ENCODE measurements at regions not wholly inside any gene's neighbourhood (a gene's known extent, or its start where the extent isn't known, plus 50 kb on each side); places are given as distances from the start of the nearest gene placed in this dataset.

- no peaks in the 10 kb centered on the region for H3K36me3 ChIP-seq
- no peak overlapping the region for H3K27ac ChIP-seq
- no peaks in the 10 kb centered on the region for H3K9me3 ChIP-seq
- no peaks in the 10 kb centered on the region for H3K4me1 ChIP-seq
- TF ChIP-seq POLR2AphosphoS5 (IDR thresholded peaks at IDR 0.05) (no peak), POLR2A (IDR thresholded peaks at IDR 0.05) (no peak), CTCF (IDR thresholded peaks at IDR 0.05) (no peak)
- no peak for DNase-seq (ENCODE audit: low spot score in 2 of 2)
- intact Hi-C loops (cut with DNase I; ENCODE audit: low total_unique reads) = no loop called here
- no peaks in the 10 kb centered on the region for H3K27me3 ChIP-seq
- H3K4me3 ChIP-seq = no peak overlapping the region
These were observed 197.0 kb upstream of the DMAC1 start for GRCh38 chr9:7996558-7996957.

GRCh38 chr9:7988644-7989280 lies 189.2 kb upstream of the DMAC1 start:
- intact Hi-C loops (cut with DNase I; ENCODE audit: low total_unique reads) = no loop called here
- Histone ChIP-seq H3K27ac (no peak overlapping the region), H3K4me3 (no peak overlapping the region), H3K4me1 (no peaks in the 10 kb centered on the region), H3K9me3 (no peaks in the 10 kb centered on the region), H3K27me3 (no peaks in the 10 kb centered on the region), H3K36me3 (no peaks in the 10 kb centered on the region)
- TF ChIP-seq POLR2A (IDR thresholded peaks at IDR 0.05) (no peak), CTCF (IDR thresholded peaks at IDR 0.05) (no peak), POLR2AphosphoS5 (IDR thresholded peaks at IDR 0.05) (no peak)
- no peak for DNase-seq (ENCODE audit: low spot score in 2 of 2)

GRCh38 chr9:7984692-7985091 lies 185.1 kb upstream of the DMAC1 start:
- intact Hi-C loops (cut with DNase I; ENCODE audit: low total_unique reads) = no loop called here

GRCh38 chr9:7984203-7984602 lies 184.6 kb upstream of the DMAC1 start:
- DNase-seq (ENCODE audit: low spot score in 2 of 2) = no peak
- TF ChIP-seq CTCF (IDR thresholded peaks at IDR 0.05) = no peak
- TF ChIP-seq POLR2A (IDR thresholded peaks at IDR 0.05) = no peak
- no peak for TF ChIP-seq POLR2AphosphoS5 (IDR thresholded peaks at IDR 0.05)
- no peak overlapping the region for H3K4me3 ChIP-seq
- H3K27ac ChIP-seq = no peak overlapping the region
- no peaks in the 10 kb centered on the region for H3K9me3 ChIP-seq
- no peaks in the 10 kb centered on the region for H3K27me3 ChIP-seq
- intact Hi-C loops (cut with DNase I; ENCODE audit: low total_unique reads) = no loop called here
- H3K4me1 ChIP-seq = no peaks in the 10 kb centered on the region
- H3K36me3 ChIP-seq = no peaks in the 10 kb centered on the region

More at GRCh38 chr9:7984692-7985091, 185.1 kb upstream of the DMAC1 start:
- Histone ChIP-seq H3K4me3 (no peak overlapping the region), H3K36me3 (no peaks in the 10 kb centered on the region), H3K27me3 (no peaks in the 10 kb centered on the region), H3K27ac (no peak overlapping the region), H3K4me1 (no peaks in the 10 kb centered on the region), H3K9me3 (no peaks in the 10 kb centered on the region)
- no peak for DNase-seq (ENCODE audit: low spot score in 2 of 2)
- no peak for TF ChIP-seq POLR2A (IDR thresholded peaks at IDR 0.05)
- TF ChIP-seq CTCF (IDR thresholded peaks at IDR 0.05) = no peak
- TF ChIP-seq POLR2AphosphoS5 (IDR thresholded peaks at IDR 0.05) = no peak

GRCh38 chr9:7983490-7983889 lies 183.9 kb upstream of the DMAC1 start:
- Histone ChIP-seq H3K4me1 (no peaks in the 10 kb centered on the region), H3K36me3 (no peaks in the 10 kb centered on the region), H3K4me3 (no peak overlapping the region), H3K27ac (no peak overlapping the region), H3K9me3 (no peaks in the 10 kb centered on the region), H3K27me3 (no peaks in the 10 kb centered on the region)
- intact Hi-C loops (cut with DNase I; ENCODE audit: low total_unique reads) = no loop called here
- DNase-seq (ENCODE audit: low spot score in 2 of 2) = no peak
- TF ChIP-seq POLR2A (IDR thresholded peaks at IDR 0.05) = no peak
- TF ChIP-seq CTCF (IDR thresholded peaks at IDR 0.05) = no peak
- TF ChIP-seq POLR2AphosphoS5 (IDR thresholded peaks at IDR 0.05) = no peak
